Skin of body (tissue), 1 donor: ENCODE measurements at regions not wholly inside any gene's neighbourhood (a gene's known extent, or its start where the extent isn't known, plus 50 kb on each side); places are given as distances from the start of the nearest gene placed in this dataset.

Experiments used
- DNase-seq: peaks from one replicate; lab custom pipeline; 2025; lab: John Stamatoyannopoulos, UW

- DNase-seq = no peak
Observed at GRCh38 chr14:65872536-65872935, 460.0 kb downstream of the FUT8 start.

- DNase-seq = no peak
Observed at GRCh38 chr14:65877166-65877565, 464.6 kb downstream of the FUT8 start.

GRCh38 chr14:65877624-65878023 is 465.1 kb downstream of the FUT8 start:
- DNase-seq = no peak

GRCh38 chr14:65878586-65878985 is 466.1 kb downstream of the FUT8 start:
- DNase-seq = no peak

GRCh38 chr14:65879248-65880009 is 466.9 kb downstream of the FUT8 start:
- no peak for DNase-seq

- no peak for DNase-seq
Observed at GRCh38 chr14:65880507-65880906, 468.0 kb downstream of the FUT8 start.

- DNase-seq = no peak
Observed at GRCh38 chr14:65881642-65882041, 469.1 kb downstream of the FUT8 start.

GRCh38 chr14:65888677-65889076 is 476.1 kb downstream of the FUT8 start:
- no peak for DNase-seq

- no peak for DNase-seq
Observed at GRCh38 chr14:65892315-65892714, 479.8 kb downstream of the FUT8 start.

GRCh38 chr14:65900164-65900563 is 487.6 kb downstream of the FUT8 start:
- no peak for DNase-seq

- no peak for DNase-seq
Observed at GRCh38 chr14:65901595-65901994, 489.1 kb downstream of the FUT8 start.

- DNase-seq = no peak
Observed at GRCh38 chr14:65904988-65905387, 492.5 kb downstream of the FUT8 start.

GRCh38 chr14:65906344-65906743 is 493.8 kb downstream of the FUT8 start:
- DNase-seq = no peak

- no peak for DNase-seq
Observed at GRCh38 chr14:65906948-65907347, 494.4 kb downstream of the FUT8 start.

GRCh38 chr14:65910108-65910786 is 497.7 kb downstream of the FUT8 start:
- DNase-seq = no peak

GRCh38 chr14:65915125-65915524 is 502.6 kb downstream of the FUT8 start:
- DNase-seq = no peak

GRCh38 chr14:65916055-65916454 is 503.5 kb downstream of the FUT8 start:
- no peak for DNase-seq

GRCh38 chr14:65920996-65921395 is 508.5 kb downstream of the FUT8 start:
- no peak for DNase-seq

- DNase-seq = peak; percentile 76
Observed at GRCh38 chr14:65922142-65922541, 509.6 kb downstream of the FUT8 start.

GRCh38 chr14:65926504-65926903 is 514.0 kb downstream of the FUT8 start:
- no peak for DNase-seq

GRCh38 chr14:65926935-65927700 is 514.6 kb downstream of the FUT8 start:
- no peak for DNase-seq

- DNase-seq = no peak
Observed at GRCh38 chr14:65927931-65928356, 515.4 kb downstream of the FUT8 start.
